ENCODE measurements at regions not wholly inside any gene's neighbourhood (a gene's known extent, or its start where the extent isn't known, plus 50 kb on each side); places are given as distances from the start of the nearest gene placed in this dataset.

GRCh38 chr19:31772915-31773314 lies 423.7 kb upstream of the TSHZ3 start:
- no peaks in the 10 kb centered on the region for H3K4me1 ChIP-seq (ENCODE audit: control insufficient read depth, insufficient read depth, low read length)
- DNase-seq: no peak
- no CpG with 5 or more reads among the region's 5 CpGs for WGBS (ENCODE audit: insufficient coverage, low lambda C conversion rate)

DNA sequence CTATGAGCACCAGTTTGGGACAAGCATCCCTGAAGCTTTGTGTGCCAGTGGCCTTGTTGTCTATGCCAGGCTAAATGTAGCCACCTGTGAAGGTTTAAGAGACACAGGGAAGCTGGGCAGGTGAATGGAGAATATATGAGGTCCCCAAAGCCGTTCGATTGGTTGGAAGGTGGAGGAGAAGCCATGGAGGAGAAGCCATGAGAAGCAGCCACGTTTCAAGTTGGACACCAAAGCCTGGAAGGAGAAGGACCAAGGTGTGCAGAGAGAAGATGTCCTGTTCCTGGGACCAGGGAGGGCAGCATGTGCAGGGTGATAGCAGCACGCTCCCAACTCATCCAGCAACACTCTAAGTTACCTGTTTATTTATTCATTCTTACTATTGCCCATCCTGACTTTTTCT lies 432.3 kb upstream of the TSHZ3 start:
- DNase-seq: no peak
- H3K4me3 ChIP-seq (ENCODE audit: low read length): no peak overlapping the region
- no peaks in the 10 kb centered on the region for H3K9me3 ChIP-seq (ENCODE audit: control insufficient read depth, low read depth, low read length)
- H3K27me3 ChIP-seq (ENCODE audit: control insufficient read depth, insufficient read depth, low read length): no peaks in the 10 kb centered on the region
- WGBS (ENCODE audit: insufficient coverage, low lambda C conversion rate): no CpG with 5 or more reads among the region's 4 CpGs
- H3K36me3 ChIP-seq (ENCODE audit: control insufficient read depth, insufficient read depth, low read length): no peaks in the 10 kb centered on the region
- H3K27ac ChIP-seq (ENCODE audit: low read length): no peak overlapping the region
- no peaks in the 10 kb centered on the region for H3K4me1 ChIP-seq (ENCODE audit: control insufficient read depth, insufficient read depth, low read length)

More at GRCh38 chr19:31772915-31773314, 423.7 kb upstream of the TSHZ3 start:
- no peaks in the 10 kb centered on the region for H3K9me3 ChIP-seq (ENCODE audit: control insufficient read depth, low read depth, low read length)
- H3K27ac ChIP-seq (ENCODE audit: low read length): no peak overlapping the region
- H3K4me3 ChIP-seq (ENCODE audit: low read length): no peak overlapping the region
- H3K36me3 ChIP-seq (ENCODE audit: control insufficient read depth, insufficient read depth, low read length): no peaks in the 10 kb centered on the region
- no peaks in the 10 kb centered on the region for H3K27me3 ChIP-seq (ENCODE audit: control insufficient read depth, insufficient read depth, low read length)

- Histone ChIP-seq H3K4me3 (ENCODE audit: low read length) (no peak overlapping the region), H3K4me1 (ENCODE audit: control insufficient read depth, insufficient read depth, low read length) (no peaks in the 10 kb centered on the region), H3K27ac (ENCODE audit: low read length) (no peak overlapping the region), H3K27me3 (ENCODE audit: control insufficient read depth, insufficient read depth, low read length) (no peaks in the 10 kb centered on the region), H3K36me3 (ENCODE audit: control insufficient read depth, insufficient read depth, low read length) (no peaks in the 10 kb centered on the region), H3K9me3 (ENCODE audit: control insufficient read depth, low read depth, low read length) (no peaks in the 10 kb centered on the region)
- 60% methylated on average over 1 of the region's 9 CpGs for WGBS (ENCODE audit: insufficient coverage, low lambda C conversion rate)
- no peak for DNase-seq
These were observed 434.4 kb upstream of the TSHZ3 start for GRCh38 chr19:31783592-31783991.

GRCh38 chr19:31784671-31785101 lies 435.4 kb upstream of the TSHZ3 start:
- Histone ChIP-seq H3K27ac (ENCODE audit: low read length) (no peak overlapping the region), H3K36me3 (ENCODE audit: control insufficient read depth, insufficient read depth, low read length) (no peaks in the 10 kb centered on the region), H3K4me1 (ENCODE audit: control insufficient read depth, insufficient read depth, low read length) (no peaks in the 10 kb centered on the region), H3K9me3 (ENCODE audit: control insufficient read depth, low read depth, low read length) (no peaks in the 10 kb centered on the region), H3K27me3 (ENCODE audit: control insufficient read depth, insufficient read depth, low read length) (no peaks in the 10 kb centered on the region), H3K4me3 (ENCODE audit: low read length) (no peak overlapping the region)
- DNase-seq: no peak
- WGBS (ENCODE audit: insufficient coverage, low lambda C conversion rate): no CpG with 5 or more reads among the region's 3 CpGs

DNA sequence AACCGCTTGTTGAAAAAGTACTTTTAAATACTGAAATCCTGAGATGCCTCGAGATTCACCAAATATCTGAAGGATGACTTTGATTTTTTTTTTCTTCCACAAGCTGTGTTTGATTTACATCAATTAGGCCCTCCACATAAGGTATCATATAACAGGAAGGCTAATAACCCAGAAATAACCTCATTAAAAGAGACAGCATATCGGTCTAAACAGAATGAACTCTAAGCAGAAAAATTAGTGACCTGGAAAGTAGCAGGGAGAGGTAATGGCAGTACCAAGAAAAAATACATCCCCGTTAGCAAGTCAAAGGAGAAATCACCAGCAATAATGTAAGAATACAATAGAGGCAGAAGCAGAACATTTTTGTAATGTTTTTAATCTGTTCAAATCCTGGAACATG lies 452.4 kb upstream of the TSHZ3 start:
- no peak for DNase-seq
- no peaks in the 10 kb centered on the region for H3K4me1 ChIP-seq (ENCODE audit: control insufficient read depth, insufficient read depth, low read length)
- H3K36me3 ChIP-seq (ENCODE audit: control insufficient read depth, insufficient read depth, low read length): no peaks in the 10 kb centered on the region
- no peaks in the 10 kb centered on the region for H3K9me3 ChIP-seq (ENCODE audit: control insufficient read depth, low read depth, low read length)
- H3K27me3 ChIP-seq (ENCODE audit: control insufficient read depth, insufficient read depth, low read length): no peaks in the 10 kb centered on the region
- no peak overlapping the region for H3K27ac ChIP-seq (ENCODE audit: low read length)
- no peak overlapping the region for H3K4me3 ChIP-seq (ENCODE audit: low read length)
- 90% methylated on average over 3 of the region's 4 CpGs for WGBS (ENCODE audit: insufficient coverage, low lambda C conversion rate)

GRCh38 chr19:31803835-31804446 lies 454.7 kb upstream of the TSHZ3 start:
- Histone ChIP-seq H3K36me3 (ENCODE audit: control insufficient read depth, insufficient read depth, low read length) (no peaks in the 10 kb centered on the region), H3K27ac (ENCODE audit: low read length) (no peak overlapping the region), H3K4me1 (ENCODE audit: control insufficient read depth, insufficient read depth, low read length) (no peaks in the 10 kb centered on the region), H3K4me3 (ENCODE audit: low read length) (no peak overlapping the region), H3K9me3 (ENCODE audit: control insufficient read depth, low read depth, low read length) (no peaks in the 10 kb centered on the region), H3K27me3 (ENCODE audit: control insufficient read depth, insufficient read depth, low read length) (no peaks in the 10 kb centered on the region)
- no CpG with 5 or more reads among the region's 6 CpGs for WGBS (ENCODE audit: insufficient coverage, low lambda C conversion rate)
- no peak for DNase-seq

DNA sequence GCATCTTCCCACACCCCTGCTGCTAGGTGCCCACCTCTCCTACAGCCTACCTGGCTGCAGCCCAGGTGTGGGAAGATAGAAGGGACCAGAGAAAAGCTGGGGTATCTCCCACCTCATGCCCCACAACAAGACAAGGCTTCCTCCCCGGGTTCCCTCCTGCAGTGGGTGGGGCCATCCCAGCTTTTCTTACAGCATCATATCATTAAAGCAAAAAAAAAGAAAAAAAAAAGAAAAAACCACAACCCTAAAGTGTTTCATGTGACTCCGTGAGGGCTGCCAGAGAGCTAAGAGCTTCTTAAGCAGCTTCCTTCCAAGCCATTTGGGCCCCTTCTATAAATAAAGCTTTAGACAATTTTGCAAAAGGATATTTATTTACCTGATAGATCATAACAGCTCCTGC lies 455.4 kb upstream of the TSHZ3 start:
- H3K9me3 ChIP-seq (ENCODE audit: control insufficient read depth, low read depth, low read length): no peaks in the 10 kb centered on the region
- H3K4me3 ChIP-seq (ENCODE audit: low read length): no peak overlapping the region
- H3K4me1 ChIP-seq (ENCODE audit: control insufficient read depth, insufficient read depth, low read length): no peaks in the 10 kb centered on the region
- no peak overlapping the region for H3K27ac ChIP-seq (ENCODE audit: low read length)
- no peaks in the 10 kb centered on the region for H3K36me3 ChIP-seq (ENCODE audit: control insufficient read depth, insufficient read depth, low read length)
- H3K27me3 ChIP-seq (ENCODE audit: control insufficient read depth, insufficient read depth, low read length): no peaks in the 10 kb centered on the region
- no CpG with 5 or more reads among the region's 2 CpGs for WGBS (ENCODE audit: insufficient coverage, low lambda C conversion rate)
- DNase-seq: no peak

DNA sequence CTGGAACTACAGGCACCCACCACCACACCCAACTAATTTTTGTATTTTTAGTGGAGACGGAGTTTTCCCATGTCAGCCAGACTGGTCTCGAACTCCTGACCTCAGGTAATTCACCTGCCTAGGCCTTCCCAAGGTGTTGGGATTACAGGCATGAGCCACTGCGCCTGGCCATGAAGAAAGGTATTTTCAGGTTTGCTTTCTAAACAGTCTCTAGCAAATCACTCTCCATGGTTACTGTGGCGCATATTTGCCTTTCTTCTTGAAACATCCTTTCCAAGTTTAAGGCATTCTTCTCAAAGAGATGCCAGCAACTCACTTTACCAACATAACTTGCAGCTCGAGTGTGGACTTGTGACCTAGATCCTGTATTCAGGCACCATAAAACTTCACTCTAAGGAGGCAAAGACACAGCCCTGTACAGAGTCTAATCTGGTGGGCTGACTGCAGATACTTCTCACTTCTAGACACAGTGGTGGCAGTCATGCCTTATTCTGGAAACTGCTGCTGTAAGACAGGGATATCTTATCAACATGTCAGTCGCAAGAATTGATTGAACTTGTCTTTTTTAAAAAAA lies 461.4 kb upstream of the TSHZ3 start:
- 76% methylated on average over 3 of the region's 6 CpGs for WGBS (ENCODE audit: insufficient coverage, low lambda C conversion rate)
- no peak overlapping the region for H3K4me3 ChIP-seq (ENCODE audit: low read length)
- no peaks in the 10 kb centered on the region for H3K9me3 ChIP-seq (ENCODE audit: control insufficient read depth, low read depth, low read length)
- H3K27me3 ChIP-seq (ENCODE audit: control insufficient read depth, insufficient read depth, low read length): no peaks in the 10 kb centered on the region
- no peaks in the 10 kb centered on the region for H3K36me3 ChIP-seq (ENCODE audit: control insufficient read depth, insufficient read depth, low read length)
- H3K4me1 ChIP-seq (ENCODE audit: control insufficient read depth, insufficient read depth, low read length): no peaks in the 10 kb centered on the region
- no peak for DNase-seq
- no peak overlapping the region for H3K27ac ChIP-seq (ENCODE audit: low read length)

DNA sequence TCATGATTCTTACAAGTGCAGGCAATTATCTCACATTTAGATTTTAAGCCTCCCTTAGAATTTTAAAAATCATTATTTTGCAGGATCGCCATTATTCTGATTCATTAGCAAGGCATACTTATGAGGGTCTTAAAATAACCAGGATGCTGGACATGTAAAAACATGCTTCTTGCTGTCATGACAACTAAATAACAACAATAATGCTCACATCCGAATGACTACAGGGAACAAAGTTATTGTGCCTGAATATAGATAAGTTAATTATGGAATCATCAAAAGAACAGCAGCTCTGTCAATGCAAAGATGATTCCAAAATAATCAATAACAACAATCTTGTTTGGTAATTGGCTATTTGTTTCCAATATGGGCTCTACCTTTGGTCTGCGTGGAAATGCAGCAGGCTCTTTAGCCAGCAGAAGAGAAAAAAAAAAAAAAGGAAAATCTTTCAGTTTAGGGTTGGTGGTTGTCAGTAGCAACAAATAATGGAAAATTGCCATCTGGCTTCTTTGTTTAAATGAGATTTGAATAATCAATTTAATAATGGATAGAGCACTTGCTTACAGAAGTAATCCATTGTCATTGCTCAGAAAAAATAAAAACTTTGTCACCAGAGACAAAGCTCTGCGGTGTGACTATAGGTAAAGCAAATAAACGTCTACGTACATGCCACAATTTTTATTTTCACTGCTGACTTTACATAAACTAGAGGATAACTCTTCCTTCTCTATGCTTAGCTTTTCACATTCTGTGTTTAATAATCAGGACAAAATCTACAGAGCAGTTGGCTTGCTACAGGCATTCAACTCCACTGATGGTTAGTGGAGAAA lies 468.9 kb upstream of the TSHZ3 start:
- WGBS (ENCODE audit: insufficient coverage, low lambda C conversion rate): 88% methylated on average over 3 of the region's 6 CpGs
- H3K4me3 ChIP-seq (ENCODE audit: low read length): no peak overlapping the region
- no peak overlapping the region for H3K27ac ChIP-seq (ENCODE audit: low read length)
- DNase-seq: no peak
- no peaks in the 10 kb centered on the region for H3K9me3 ChIP-seq (ENCODE audit: control insufficient read depth, low read depth, low read length)
- no peaks in the 10 kb centered on the region for H3K4me1 ChIP-seq (ENCODE audit: control insufficient read depth, insufficient read depth, low read length)
- H3K36me3 ChIP-seq (ENCODE audit: control insufficient read depth, insufficient read depth, low read length): no peaks in the 10 kb centered on the region
- no peaks in the 10 kb centered on the region for H3K27me3 ChIP-seq (ENCODE audit: control insufficient read depth, insufficient read depth, low read length)

DNA sequence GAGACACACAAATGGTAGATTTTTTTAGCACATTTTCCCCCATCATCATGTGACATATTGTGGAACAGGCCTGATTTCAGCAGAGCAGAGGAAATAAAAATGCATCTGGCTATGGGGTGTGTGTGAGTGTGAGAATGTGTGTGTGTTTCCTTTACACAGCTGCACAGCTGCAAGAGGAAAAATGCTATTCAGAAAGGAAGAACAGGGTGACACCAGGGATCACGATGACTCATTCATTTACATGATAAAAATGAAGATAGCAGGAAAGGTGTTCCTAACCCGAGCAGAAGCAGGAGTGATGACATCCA lies 469.5 kb upstream of the TSHZ3 start:
- WGBS (ENCODE audit: insufficient coverage, low lambda C conversion rate): 17% methylated on average over 1 of the region's 2 CpGs
- H3K27ac ChIP-seq (ENCODE audit: low read length): no peak overlapping the region
- no peaks in the 10 kb centered on the region for H3K36me3 ChIP-seq (ENCODE audit: control insufficient read depth, insufficient read depth, low read length)
- no peaks in the 10 kb centered on the region for H3K27me3 ChIP-seq (ENCODE audit: control insufficient read depth, insufficient read depth, low read length)
- peak in 1 of 2 donors; percentile 9 for DNase-seq
- H3K4me1 ChIP-seq (ENCODE audit: control insufficient read depth, insufficient read depth, low read length): no peaks in the 10 kb centered on the region
- no peak overlapping the region for H3K4me3 ChIP-seq (ENCODE audit: low read length)
- H3K9me3 ChIP-seq (ENCODE audit: control insufficient read depth, low read depth, low read length): no peaks in the 10 kb centered on the region

DNA sequence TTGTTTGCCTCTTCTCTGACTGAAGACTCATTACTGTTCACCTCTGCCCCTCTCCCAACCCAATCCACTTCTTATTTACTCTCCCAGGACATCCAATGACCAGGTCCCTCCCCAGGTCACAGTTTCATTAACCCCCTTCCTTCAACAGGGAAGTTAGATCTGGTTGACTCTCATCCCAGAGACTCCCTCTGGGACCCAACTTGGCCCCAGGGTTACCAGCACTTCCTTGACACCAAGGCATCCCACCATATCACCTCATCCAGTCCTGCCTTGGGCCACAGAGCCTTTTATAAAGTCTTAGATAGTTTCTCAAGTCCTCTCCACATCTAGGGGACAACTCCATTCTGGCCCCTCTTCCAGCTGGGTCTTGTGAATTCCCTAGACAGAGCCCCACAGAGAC lies 470.6 kb upstream of the TSHZ3 start:
- Histone ChIP-seq H3K9me3 (ENCODE audit: control insufficient read depth, low read depth, low read length) (no peaks in the 10 kb centered on the region), H3K27me3 (ENCODE audit: control insufficient read depth, insufficient read depth, low read length) (no peaks in the 10 kb centered on the region), H3K36me3 (ENCODE audit: control insufficient read depth, insufficient read depth, low read length) (no peaks in the 10 kb centered on the region), H3K27ac (ENCODE audit: low read length) (no peak overlapping the region), H3K4me3 (ENCODE audit: low read length) (no peak overlapping the region), H3K4me1 (ENCODE audit: control insufficient read depth, insufficient read depth, low read length) (no peaks in the 10 kb centered on the region)
- DNase-seq: no peak

All from large intestine (tissue), 3 donors.